Loucy (cell line): ENCODE measurements at regions not wholly inside any gene's neighbourhood (a gene's known extent, or its start where the extent isn't known, plus 50 kb on each side); places are given as distances from the start of the nearest gene placed in this dataset.

Source experiments
- H2AFZ ChIP-seq: fragments of 200-600 bp; sonication (generic); 2 replicates; pipeline ENCODE4 v1.6.0; 2016; ENCODE audit warnings: antibody characterized with exemption, mild to moderate bottlenecking, low read length, moderate library complexity
- H3F3A ChIP-seq: fragments of 200-600 bp; 2 replicates; pipeline ENCODE4 v1.6.0; 2016; ENCODE audit warnings: antibody characterized with exemption, low read depth, mild to moderate bottlenecking
- H3K27me3 ChIP-seq: fragments of 200-600 bp; sonication (generic); 2 replicates; pipeline ENCODE4 v1.6.1; 2014; ENCODE audit warnings: low read length, mild to moderate bottlenecking; ENCODE audit not compliant: insufficient read depth, poor library complexity, severe bottlenecking
- H3K36me3 ChIP-seq: fragments of 200-600 bp; sonication (generic); 2 replicates; pipeline ENCODE4 v1.6.1; 2016; ENCODE audit warnings: low read length; ENCODE audit not compliant: insufficient read depth
- H3K4me1 ChIP-seq: fragments of 200-600 bp; sonication (generic); 2 replicates; pipeline ENCODE4 v1.5.1; 2014; ENCODE audit warnings: low read length, mild to moderate bottlenecking; ENCODE audit not compliant: insufficient read depth, poor library complexity, severe bottlenecking
- H3K4me2 ChIP-seq: fragments of 200-600 bp; sonication (generic); 2 replicates; pipeline ENCODE4 v1.6.0; 2014; ENCODE audit warnings: antibody characterized with exemption, low read length, low read depth, mild to moderate bottlenecking; ENCODE audit not compliant: poor library complexity, severe bottlenecking
- H3K4me3 ChIP-seq: fragments of 200-600 bp; sonication (generic); 2 replicates; pipeline ENCODE4 v1.5.1; 2014; ENCODE audit warnings: low read length, mild to moderate bottlenecking, mixed read lengths; ENCODE audit not compliant: poor library complexity, severe bottlenecking
- H3K79me2 ChIP-seq: fragments of 200-600 bp; sonication (generic); 2 replicates; pipeline ENCODE4 v1.6.1; 2014; ENCODE audit warnings: low read length; ENCODE audit not compliant: insufficient read depth
- H3K9ac ChIP-seq: fragments of 200-600 bp; sonication (generic); 2 replicates; pipeline ENCODE4 v1.6.0; 2014; ENCODE audit warnings: mild to moderate bottlenecking, low read depth, low read length, moderate library complexity; ENCODE audit not compliant: poor library complexity, severe bottlenecking
- H3K9me2 ChIP-seq: fragments of 200-600 bp; sonication (generic); replicated peaks from 2 replicates; pipeline ENCODE4 v1.6.1; 2016; ENCODE audit warnings: low read depth, low read length, mixed read lengths
- H3K9me3 ChIP-seq: fragments of 200-600 bp; sonication (generic); 2 replicates; pipeline ENCODE4 v1.6.1; 2014; ENCODE audit warnings: mild to moderate bottlenecking, antibody characterized with exemption, low read length, low read depth; ENCODE audit not compliant: insufficient read depth
- H4K20me1 ChIP-seq: fragments of 200-600 bp; sonication (generic); 2 replicates; pipeline ENCODE4 v1.6.0; 2014; ENCODE audit warnings: antibody characterized with exemption, low read length, mild to moderate bottlenecking; ENCODE audit not compliant: insufficient read depth, poor library complexity, severe bottlenecking
- EZH2phosphoT487 ChIP-seq: fragments of 200-600 bp; IDR thresholded peaks from 2 replicates; pipeline ENCODE4 v1.6.1; 2018; ENCODE audit warnings: antibody characterized with exemption, mild to moderate bottlenecking, moderate library complexity, borderline replicate concordance
- TF ChIP-seq, protein P1 (sequence below): fragments of 200-600 bp; sonication (generic); conservative IDR thresholded peaks from 2 replicates; pipeline ENCODE4 v1.5.1; 2014; ENCODE audit warnings: mild to moderate bottlenecking, antibody characterized with exemption, low read length

DNA sequence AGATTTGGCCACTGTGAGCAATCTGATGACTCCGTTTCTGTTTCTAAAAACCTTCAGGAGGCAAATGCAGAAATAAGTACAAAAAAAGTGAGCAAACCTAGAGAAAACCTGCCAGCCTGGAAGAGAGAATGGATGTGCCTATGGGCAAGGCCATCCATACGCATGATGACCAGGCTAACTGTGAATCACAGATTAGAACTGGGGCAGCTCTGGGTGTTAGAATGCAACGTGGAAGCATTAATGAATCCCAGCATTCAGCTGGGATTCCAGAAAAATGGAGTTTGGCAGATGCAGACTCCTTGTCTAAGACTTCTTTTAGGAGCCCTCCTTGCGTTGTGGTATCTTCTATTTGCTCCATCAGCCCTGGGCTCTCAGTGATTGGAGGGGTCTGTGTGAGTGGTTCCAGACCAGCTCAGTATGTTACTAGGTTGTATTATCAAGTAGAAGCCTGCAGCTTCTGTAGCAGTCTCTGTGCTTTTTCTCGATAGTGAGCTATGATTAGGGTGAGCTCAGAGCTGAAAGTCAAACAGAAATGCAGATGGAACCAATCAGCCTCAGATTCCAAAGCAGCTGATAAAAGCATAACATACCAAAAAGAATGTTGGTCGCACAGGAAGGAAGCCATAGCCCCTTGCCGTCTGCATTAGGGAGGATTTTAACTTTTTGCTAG lies 154.0 kb downstream of the PSMG1 start:
- Histone ChIP-seq H3K4me2 (no peak overlapping the region), H3K27me3 (no peaks in the 10 kb centered on the region), H3K79me2 (no peaks in the 10 kb centered on the region), H3K9ac (no peak overlapping the region), H4K20me1 (no peaks in the 10 kb centered on the region), H2AFZ (no peak overlapping the region), H3K36me3 (no peaks in the 10 kb centered on the region), H3K4me3 (no peak overlapping the region), H3K4me1 (peaks cover 6% of the 10 kb centered on the region), H3F3A (no peaks in the 10 kb centered on the region), H3K9me2 (no peaks in the 10 kb centered on the region), H3K9me3 (no peaks in the 10 kb centered on the region)
- TF ChIP-seq, protein P1, sequence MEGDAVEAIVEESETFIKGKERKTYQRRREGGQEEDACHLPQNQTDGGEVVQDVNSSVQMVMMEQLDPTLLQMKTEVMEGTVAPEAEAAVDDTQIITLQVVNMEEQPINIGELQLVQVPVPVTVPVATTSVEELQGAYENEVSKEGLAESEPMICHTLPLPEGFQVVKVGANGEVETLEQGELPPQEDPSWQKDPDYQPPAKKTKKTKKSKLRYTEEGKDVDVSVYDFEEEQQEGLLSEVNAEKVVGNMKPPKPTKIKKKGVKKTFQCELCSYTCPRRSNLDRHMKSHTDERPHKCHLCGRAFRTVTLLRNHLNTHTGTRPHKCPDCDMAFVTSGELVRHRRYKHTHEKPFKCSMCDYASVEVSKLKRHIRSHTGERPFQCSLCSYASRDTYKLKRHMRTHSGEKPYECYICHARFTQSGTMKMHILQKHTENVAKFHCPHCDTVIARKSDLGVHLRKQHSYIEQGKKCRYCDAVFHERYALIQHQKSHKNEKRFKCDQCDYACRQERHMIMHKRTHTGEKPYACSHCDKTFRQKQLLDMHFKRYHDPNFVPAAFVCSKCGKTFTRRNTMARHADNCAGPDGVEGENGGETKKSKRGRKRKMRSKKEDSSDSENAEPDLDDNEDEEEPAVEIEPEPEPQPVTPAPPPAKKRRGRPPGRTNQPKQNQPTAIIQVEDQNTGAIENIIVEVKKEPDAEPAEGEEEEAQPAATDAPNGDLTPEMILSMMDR = no peak
- no peak for TF ChIP-seq EZH2phosphoT487

DNA sequence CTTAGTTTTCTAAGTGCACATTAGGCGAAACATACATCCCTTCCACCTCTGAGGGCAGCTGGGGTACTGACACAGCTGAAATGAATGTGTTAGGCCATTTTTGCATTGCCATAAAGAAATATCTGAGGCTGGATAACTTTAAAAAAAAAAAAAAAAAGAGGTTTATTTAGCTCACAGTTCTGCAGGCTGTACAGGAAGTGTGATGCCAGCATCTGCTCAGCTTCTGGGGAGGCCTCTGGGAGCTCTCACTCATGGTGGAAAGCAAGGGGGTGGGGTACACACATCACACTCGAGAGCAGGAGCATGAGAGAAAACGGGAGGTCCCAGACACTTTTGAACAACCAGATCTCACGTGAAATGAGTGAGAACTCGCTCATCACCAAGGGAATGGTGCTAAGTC lies 158.1 kb downstream of the PSMG1 start:
- no peaks in the 10 kb centered on the region for H3K9me2 ChIP-seq
- peaks cover 31% of the 10 kb centered on the region for H3K4me1 ChIP-seq
- no peak overlapping the region for H3K4me2 ChIP-seq
- H3K36me3 ChIP-seq = no peaks in the 10 kb centered on the region
- H3K9ac ChIP-seq = no peak overlapping the region
- H3F3A ChIP-seq = no peaks in the 10 kb centered on the region
- no peak overlapping the region for H2AFZ ChIP-seq
- H3K79me2 ChIP-seq = no peaks in the 10 kb centered on the region
- no peaks in the 10 kb centered on the region for H4K20me1 ChIP-seq
- H3K27me3 ChIP-seq = no peaks in the 10 kb centered on the region
- no peaks in the 10 kb centered on the region for H3K9me3 ChIP-seq
- TF ChIP-seq, protein P1 = no peak
- no peak for TF ChIP-seq EZH2phosphoT487
- no peak overlapping the region for H3K4me3 ChIP-seq

DNA sequence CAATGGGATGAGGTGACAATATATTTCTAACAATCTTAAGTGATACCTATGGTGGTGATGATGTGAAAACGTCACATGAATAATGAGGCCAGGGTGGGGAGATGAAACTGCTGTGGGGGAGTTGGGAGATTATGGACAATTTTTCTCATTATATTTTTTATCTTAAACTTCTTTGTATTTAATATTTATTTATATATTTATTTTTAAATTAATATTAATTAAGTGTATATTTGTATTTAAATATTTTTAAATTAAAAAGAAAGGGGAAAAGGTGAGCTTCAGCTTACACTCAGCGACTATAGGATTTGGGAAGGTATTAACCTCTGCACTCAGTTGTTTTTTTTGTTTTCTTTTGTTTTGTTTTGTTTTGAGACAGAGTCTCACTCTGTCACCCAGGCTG lies 158.7 kb downstream of the PSMG1 start:
- no peaks in the 10 kb centered on the region for H3K36me3 ChIP-seq
- H3K4me3 ChIP-seq = no peak overlapping the region
- H3K79me2 ChIP-seq = no peaks in the 10 kb centered on the region
- H3F3A ChIP-seq = no peaks in the 10 kb centered on the region
- H3K4me1 ChIP-seq = peaks cover 33% of the 10 kb centered on the region
- H3K4me2 ChIP-seq = no peak overlapping the region
- no peaks in the 10 kb centered on the region for H3K9me2 ChIP-seq
- TF ChIP-seq EZH2phosphoT487 = no peak
- TF ChIP-seq, protein P1 = no peak
- no peaks in the 10 kb centered on the region for H3K27me3 ChIP-seq
- H4K20me1 ChIP-seq = no peaks in the 10 kb centered on the region
- H3K9ac ChIP-seq = no peak overlapping the region
- H3K9me3 ChIP-seq = no peaks in the 10 kb centered on the region
- H2AFZ ChIP-seq = no peak overlapping the region
